Lower leg skin (tissue), 3 donors: ENCODE measurements at regions not wholly inside any gene's neighbourhood (a gene's known extent, or its start where the extent isn't known, plus 50 kb on each side); places are given as distances from the start of the nearest gene placed in this dataset.

ENCODE experiments used
- POLR2A ChIP-seq, 2 donors: fragments of 450-650 bp; IDR thresholded peaks; one replicate each; pipeline ENCODE4 v1.6.1; 2016 to 2017; ENCODE audit warnings: antibody characterized with exemption in 2 of 2, mild to moderate bottlenecking in 1 of 2, moderate library complexity in 1 of 2
- TF ChIP-seq, protein P1 (sequence below), 3 donors: fragments of 450-650 bp; IDR thresholded peaks; one replicate each; pipeline ENCODE4 v1.5.1; 2016; ENCODE audit warnings: antibody characterized with exemption in 3 of 3, mild to moderate bottlenecking in 3 of 3, moderate library complexity in 2 of 3

DNA sequence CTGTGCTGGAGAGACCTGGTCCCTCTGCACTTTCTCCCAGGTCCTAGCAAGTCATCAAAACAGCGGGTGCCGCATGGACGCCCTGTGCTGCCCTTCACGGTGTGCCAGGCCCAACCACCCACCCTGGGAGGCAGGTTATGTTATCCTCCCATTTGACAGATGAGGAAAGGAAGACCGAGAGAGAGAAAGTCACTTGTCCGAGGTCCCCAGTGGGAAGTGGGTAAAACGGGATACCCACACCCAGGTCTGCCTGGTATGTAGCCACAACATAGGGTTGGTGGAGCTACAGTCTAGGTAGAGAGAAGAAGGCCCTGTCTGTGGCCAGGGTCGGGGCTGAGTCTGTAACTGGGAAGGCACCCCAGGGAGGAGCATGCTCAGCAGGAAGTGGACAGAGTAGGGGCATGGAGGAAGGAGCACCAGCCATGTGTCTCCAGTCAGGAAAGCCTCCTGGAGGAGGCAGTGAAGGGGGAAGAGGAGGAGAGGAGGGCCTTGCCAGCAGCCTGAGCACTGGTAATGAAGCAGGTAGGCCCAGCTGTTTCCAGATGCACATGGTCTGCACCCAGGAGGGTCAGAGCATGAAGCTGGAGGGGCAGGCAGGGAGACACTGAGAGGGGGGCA lies 98.4 kb downstream of the ZFP36L2 start:
- TF ChIP-seq, protein P1, sequence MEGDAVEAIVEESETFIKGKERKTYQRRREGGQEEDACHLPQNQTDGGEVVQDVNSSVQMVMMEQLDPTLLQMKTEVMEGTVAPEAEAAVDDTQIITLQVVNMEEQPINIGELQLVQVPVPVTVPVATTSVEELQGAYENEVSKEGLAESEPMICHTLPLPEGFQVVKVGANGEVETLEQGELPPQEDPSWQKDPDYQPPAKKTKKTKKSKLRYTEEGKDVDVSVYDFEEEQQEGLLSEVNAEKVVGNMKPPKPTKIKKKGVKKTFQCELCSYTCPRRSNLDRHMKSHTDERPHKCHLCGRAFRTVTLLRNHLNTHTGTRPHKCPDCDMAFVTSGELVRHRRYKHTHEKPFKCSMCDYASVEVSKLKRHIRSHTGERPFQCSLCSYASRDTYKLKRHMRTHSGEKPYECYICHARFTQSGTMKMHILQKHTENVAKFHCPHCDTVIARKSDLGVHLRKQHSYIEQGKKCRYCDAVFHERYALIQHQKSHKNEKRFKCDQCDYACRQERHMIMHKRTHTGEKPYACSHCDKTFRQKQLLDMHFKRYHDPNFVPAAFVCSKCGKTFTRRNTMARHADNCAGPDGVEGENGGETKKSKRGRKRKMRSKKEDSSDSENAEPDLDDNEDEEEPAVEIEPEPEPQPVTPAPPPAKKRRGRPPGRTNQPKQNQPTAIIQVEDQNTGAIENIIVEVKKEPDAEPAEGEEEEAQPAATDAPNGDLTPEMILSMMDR (IDR thresholded peaks at IDR 0.05): no peak
- no peak for TF ChIP-seq POLR2A (IDR thresholded peaks at IDR 0.05)
